ENCODE measurements at regions not wholly inside any gene's neighbourhood (a gene's known extent, or its start where the extent isn't known, plus 50 kb on each side); places are given as distances from the start of the nearest gene placed in this dataset.

GRCh38 chr13:72168126-72168855 is 301.3 kb upstream of the DACH1 start:
- Histone ChIP-seq H3K27me3 (ENCODE audit: insufficient read depth, low read length, poor library complexity) (no peaks in the 10 kb centered on the region), H3K4me1 (ENCODE audit: insufficient read depth, low read length) (no peaks in the 10 kb centered on the region), H3K79me2 (ENCODE audit: insufficient read depth, low read length) (no peaks in the 10 kb centered on the region), H3K27ac (ENCODE audit: low read length) (no peak overlapping the region), H3K4me2 (ENCODE audit: insufficient read depth, low read length) (no peak overlapping the region), H3K9me3 (ENCODE audit: insufficient read depth, low read length, severe bottlenecking) (no peaks in the 10 kb centered on the region), H3K4me3 (ENCODE audit: low read depth in 1 of 2, low read length in 2 of 2) (no peak overlapping the region), H2AFZ (ENCODE audit: low read depth, low read length) (no peak overlapping the region), H3K9ac (ENCODE audit: low read depth, low read length) (no peak overlapping the region), H4K20me1 (ENCODE audit: insufficient read depth, low read length) (no peaks in the 10 kb centered on the region), H3K36me3 (ENCODE audit: insufficient read depth, low read length) (no peaks in the 10 kb centered on the region)
- no peak for DNase-seq
- ATAC-seq (ENCODE audit: insufficient read depth, low read depth): no peak
- no peak for TF ChIP-seq EZH2 (IDR thresholded peaks at IDR 0.05; ENCODE audit: borderline replicate concordance, low read depth, low read length, severe bottlenecking)
- no peak for TF ChIP-seq CTCF (IDR thresholded peaks at IDR 0.05; ENCODE audit: borderline replicate concordance, extremely low read depth, low read length, poor library complexity, severe bottlenecking)

GRCh38 chr13:72166102-72166650 is 299.2 kb upstream of the DACH1 start:
- Histone ChIP-seq H3K4me3 (ENCODE audit: low read depth in 1 of 2, low read length in 2 of 2) (no peak overlapping the region), H2AFZ (ENCODE audit: low read depth, low read length) (no peak overlapping the region), H4K20me1 (ENCODE audit: insufficient read depth, low read length) (no peaks in the 10 kb centered on the region), H3K27ac (ENCODE audit: low read length) (no peak overlapping the region), H3K4me2 (ENCODE audit: insufficient read depth, low read length) (no peak overlapping the region), H3K79me2 (ENCODE audit: insufficient read depth, low read length) (no peaks in the 10 kb centered on the region), H3K9me3 (ENCODE audit: insufficient read depth, low read length, severe bottlenecking) (no peaks in the 10 kb centered on the region), H3K27me3 (ENCODE audit: insufficient read depth, low read length, poor library complexity) (no peaks in the 10 kb centered on the region), H3K4me1 (ENCODE audit: insufficient read depth, low read length) (no peaks in the 10 kb centered on the region), H3K36me3 (ENCODE audit: insufficient read depth, low read length) (no peaks in the 10 kb centered on the region), H3K9ac (ENCODE audit: low read depth, low read length) (no peak overlapping the region)
- no peak for TF ChIP-seq CTCF (IDR thresholded peaks at IDR 0.05; ENCODE audit: borderline replicate concordance, extremely low read depth, low read length, poor library complexity, severe bottlenecking)
- TF ChIP-seq EZH2 (IDR thresholded peaks at IDR 0.05; ENCODE audit: borderline replicate concordance, low read depth, low read length, severe bottlenecking): no peak
- DNase-seq (no peak), ATAC-seq (ENCODE audit: insufficient read depth, low read depth) (no peak)

GRCh38 chr13:72165276-72165675 is 298.3 kb upstream of the DACH1 start:
- no peaks in the 10 kb centered on the region for H3K27me3 ChIP-seq (ENCODE audit: insufficient read depth, low read length, poor library complexity)
- H3K4me2 ChIP-seq (ENCODE audit: insufficient read depth, low read length): no peak overlapping the region
- no peaks in the 10 kb centered on the region for H3K79me2 ChIP-seq (ENCODE audit: insufficient read depth, low read length)
- ATAC-seq (ENCODE audit: insufficient read depth, low read depth): no peak
- H3K4me3 ChIP-seq (ENCODE audit: low read depth in 1 of 2, low read length in 2 of 2): no peak overlapping the region
- DNase-seq: no peak
- no peak overlapping the region for H2AFZ ChIP-seq (ENCODE audit: low read depth, low read length)
- no peaks in the 10 kb centered on the region for H3K36me3 ChIP-seq (ENCODE audit: insufficient read depth, low read length)
- no peaks in the 10 kb centered on the region for H3K9me3 ChIP-seq (ENCODE audit: insufficient read depth, low read length, severe bottlenecking)
- H3K9ac ChIP-seq (ENCODE audit: low read depth, low read length): no peak overlapping the region
- TF ChIP-seq EZH2 (IDR thresholded peaks at IDR 0.05; ENCODE audit: borderline replicate concordance, low read depth, low read length, severe bottlenecking) (no peak), CTCF (IDR thresholded peaks at IDR 0.05; ENCODE audit: borderline replicate concordance, extremely low read depth, low read length, poor library complexity, severe bottlenecking) (no peak)
- H4K20me1 ChIP-seq (ENCODE audit: insufficient read depth, low read length): no peaks in the 10 kb centered on the region
- no peak overlapping the region for H3K27ac ChIP-seq (ENCODE audit: low read length)
- no peaks in the 10 kb centered on the region for H3K4me1 ChIP-seq (ENCODE audit: insufficient read depth, low read length)

Measured in DND-41 (cell line).